GM23248 (cell line): ENCODE measurements at regions not wholly inside any gene's neighbourhood (a gene's known extent, or its start where the extent isn't known, plus 50 kb on each side); places are given as distances from the start of the nearest gene placed in this dataset.

ENCODE experiments used
- DNase-seq: peaks from one replicate; pipeline ENCODE4 v3.0.0-alpha.2; 2015
- H2AFZ ChIP-seq: fragments of 200-600 bp; sonication (generic); 2 replicates; pipeline ENCODE4 v1.6.1; 2016; ENCODE audit warnings: antibody characterized with exemption
- H3F3A ChIP-seq: fragments of 200-600 bp; sonication (generic); 2 replicates; pipeline ENCODE4 v1.6.1; 2016; ENCODE audit warnings: mild to moderate bottlenecking, antibody characterized with exemption, mixed run types; ENCODE audit not compliant: insufficient read depth
- H3K27ac ChIP-seq: fragments of 200-600 bp; sonication (generic); 2 replicates; pipeline ENCODE4 v1.5.1; 2016; ENCODE audit warnings: mild to moderate bottlenecking
- H3K27me3 ChIP-seq: fragments of 200-600 bp; sonication (generic); replicated peaks from 2 replicates; pipeline ENCODE4 v1.6.1; 2016; ENCODE audit warnings: mild to moderate bottlenecking; ENCODE audit not compliant: insufficient read depth
- H3K36me3 ChIP-seq: fragments of 200-600 bp; sonication (generic); 2 replicates; pipeline ENCODE4 v1.6.1; 2016; ENCODE audit warnings: low read depth, mild to moderate bottlenecking
- H3K4me1 ChIP-seq: fragments of 200-600 bp; sonication (generic); 2 replicates; pipeline ENCODE4 v1.6.1; 2016; ENCODE audit warnings: mild to moderate bottlenecking; ENCODE audit not compliant: insufficient read depth
- H3K4me2 ChIP-seq: fragments of 200-600 bp; sonication (generic); one replicate; pipeline ENCODE4 v1.6.1; 2016; ENCODE audit warnings: mild to moderate bottlenecking; ENCODE audit not compliant: unreplicated experiment
- H3K4me3 ChIP-seq: fragments of 200-600 bp; sonication (generic); 2 replicates; pipeline ENCODE4 v1.5.1; 2016; ENCODE audit warnings: mild to moderate bottlenecking
- H3K79me2 ChIP-seq: fragments of 200-600 bp; sonication (generic); 2 replicates; pipeline ENCODE4 v1.6.1; 2016; ENCODE audit warnings: mild to moderate bottlenecking; ENCODE audit not compliant: insufficient read depth
- H3K9ac ChIP-seq: fragments of 200-600 bp; sonication (generic); 2 replicates; pipeline ENCODE4 v1.6.1; 2016; ENCODE audit warnings: mild to moderate bottlenecking
- H3K9me2 ChIP-seq: fragments of 200-600 bp; sonication (generic); 2 replicates; pipeline ENCODE4 v1.6.1; 2016; ENCODE audit warnings: mixed run types, mild to moderate bottlenecking, moderate library complexity; ENCODE audit not compliant: insufficient read depth
- H3K9me3 ChIP-seq: fragments of 200-600 bp; sonication (generic); one replicate; pipeline ENCODE4 v1.6.1; 2017; ENCODE audit warnings: low read depth
- H4K20me1 ChIP-seq: fragments of 200-600 bp; sonication (generic); 2 replicates; pipeline ENCODE4 v1.6.0; 2016; ENCODE audit not compliant: insufficient read depth
- EZH2 ChIP-seq: fragments of 200-600 bp; sonication (generic); IDR thresholded peaks from 2 replicates; pipeline ENCODE4 v1.6.1; 2018; ENCODE audit warnings: antibody characterized with exemption, mild to moderate bottlenecking; ENCODE audit not compliant: insufficient read depth, poor library complexity, severe bottlenecking
- EZH2phosphoT487 ChIP-seq: fragments of 200-600 bp; sonication (generic); IDR thresholded peaks from 2 replicates; pipeline ENCODE4 v1.6.1; 2018; ENCODE audit warnings: antibody characterized with exemption, moderate library complexity, mild to moderate bottlenecking, low read depth; ENCODE audit not compliant: insufficient read depth
- WGBS, 2 experiments: methylation state at CpG; one replicate each; pipeline ENCODE4 v1.1.6; 2015 to 2017; ENCODE audit warnings: low lambda C conversion rate in 2 of 2, low coverage in 1 of 2; ENCODE audit errors: missing lambda C conversion rate in 2 of 2; 5-methylcytosine and 5-hydroxymethylcytosine counted together
- in situ Hi-C: fragments of 300-500 bp; cut with MboI; formaldehyde crosslinking; loops from 2 replicates; pipeline ENCODE4 v1.15.0; 2020

DNA sequence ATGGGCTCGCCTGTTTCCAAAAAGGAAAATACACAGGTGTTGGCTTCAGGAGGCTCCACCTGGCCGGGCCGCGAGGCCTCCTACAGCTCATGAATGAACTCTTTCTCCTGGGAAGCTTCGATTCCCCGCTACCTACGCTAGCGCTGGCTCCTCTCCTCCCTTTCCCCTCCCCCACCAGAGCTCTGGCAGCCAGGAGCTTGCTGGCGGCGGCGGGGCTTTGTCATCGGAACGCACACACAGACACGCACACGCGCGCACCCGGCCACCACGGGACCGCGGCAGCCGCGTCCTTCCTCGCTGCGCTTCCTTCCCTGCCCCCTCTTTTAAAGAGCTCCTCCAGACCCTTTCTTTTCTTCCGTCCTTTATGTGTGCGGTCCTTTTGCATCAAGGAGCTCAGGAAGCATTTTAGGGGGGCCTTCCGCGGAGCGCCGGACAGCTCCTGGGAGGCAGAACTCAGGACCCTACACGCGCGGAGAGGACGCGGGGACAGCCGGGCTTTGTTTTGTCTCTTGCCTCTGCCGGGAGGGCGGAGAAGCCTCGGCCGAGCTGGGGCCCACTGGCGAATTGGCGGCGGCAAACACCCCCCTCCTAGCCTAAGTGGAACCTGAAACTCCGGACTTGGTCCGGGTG is 70.2 kb upstream of the BCOR start:
- H3K4me2 ChIP-seq = peak overlapping the region; percentile 83
- no peaks in the 10 kb centered on the region for H3K79me2 ChIP-seq
- H3K27me3 ChIP-seq = no peaks in the 10 kb centered on the region
- H3K4me3 ChIP-seq = peak overlapping the region; percentile 61
- in situ Hi-C loops = no loop called here
- 31 to 40% methylated on average over 19 to 45 of the region's 46 CpGs for whole genome bisulfite sequencing, 2 experiments
- no peaks in the 10 kb centered on the region for H3K9me2 ChIP-seq
- H2AFZ ChIP-seq = peak overlapping the region; percentile 58
- peaks cover 17% of the 10 kb centered on the region for H3K4me1 ChIP-seq
- H3K36me3 ChIP-seq = no peaks in the 10 kb centered on the region
- no peaks in the 10 kb centered on the region for H3K9me3 ChIP-seq
- peaks cover 2% of the 10 kb centered on the region; the same call in 1 of the 2 replicates for H3F3A ChIP-seq
- peak; percentile 58 for DNase-seq
- TF ChIP-seq EZH2phosphoT487 = no peak
- no peak for TF ChIP-seq EZH2
- no peak overlapping the region for H3K27ac ChIP-seq
- no peaks in the 10 kb centered on the region for H4K20me1 ChIP-seq
- H3K9ac ChIP-seq = peak overlapping the region; percentile 56

DNA sequence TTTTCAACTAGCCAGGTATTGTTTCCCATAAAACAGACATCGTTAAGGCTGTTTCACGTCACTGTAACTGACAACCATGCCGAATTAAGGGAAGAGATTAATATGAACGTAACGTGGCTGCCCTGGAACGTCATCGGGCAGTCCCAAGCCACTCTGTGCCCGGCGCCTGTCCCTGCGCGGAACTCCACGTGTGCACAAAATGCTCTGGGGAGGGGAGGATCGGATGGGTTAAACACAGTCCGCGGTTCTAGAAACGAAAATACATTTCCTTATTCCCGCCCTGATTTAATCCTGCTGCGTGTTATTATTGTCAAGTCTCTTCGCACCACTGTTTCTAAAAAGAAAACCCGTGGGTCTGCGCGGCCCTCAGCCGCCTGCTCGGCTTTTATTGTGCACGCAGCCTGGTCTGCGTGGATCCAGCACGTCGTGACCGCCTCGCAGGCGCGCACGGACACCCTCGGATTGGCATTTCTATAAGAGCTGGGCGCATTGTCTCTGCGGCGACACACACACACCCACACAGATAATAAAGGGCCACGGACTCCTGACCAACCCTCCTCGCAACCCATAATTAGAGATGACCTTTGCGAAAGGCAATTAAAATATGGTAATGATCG is 69.6 kb upstream of the BCOR start:
- peak; percentile 35 for DNase-seq
- Histone ChIP-seq H2AFZ (peak overlapping the region; percentile 58), H3K9me3 (no peaks in the 10 kb centered on the region), H3K4me1 (peaks cover 17% of the 10 kb centered on the region), H3F3A (no peaks in the 10 kb centered on the region; the same call in 1 of the 2 replicates), H3K4me2 (peak overlapping the region; percentile 83), H4K20me1 (no peaks in the 10 kb centered on the region), H3K9me2 (no peaks in the 10 kb centered on the region), H3K27ac (0 out of 2 replicates have a peak overlapping the region, but pooled peaks have one; percentile 3), H3K36me3 (no peaks in the 10 kb centered on the region), H3K27me3 (no peaks in the 10 kb centered on the region), H3K9ac (peak overlapping the region; percentile 56), H3K79me2 (no peaks in the 10 kb centered on the region), H3K4me3 (peak overlapping the region; percentile 61)
- in situ Hi-C loops = no loop called here
- WGBS, 2 experiments = 3 to 4% methylated on average over 33 to 41 of the region's 41 CpGs
- TF ChIP-seq EZH2phosphoT487 (no peak), EZH2 (no peak)

DNA sequence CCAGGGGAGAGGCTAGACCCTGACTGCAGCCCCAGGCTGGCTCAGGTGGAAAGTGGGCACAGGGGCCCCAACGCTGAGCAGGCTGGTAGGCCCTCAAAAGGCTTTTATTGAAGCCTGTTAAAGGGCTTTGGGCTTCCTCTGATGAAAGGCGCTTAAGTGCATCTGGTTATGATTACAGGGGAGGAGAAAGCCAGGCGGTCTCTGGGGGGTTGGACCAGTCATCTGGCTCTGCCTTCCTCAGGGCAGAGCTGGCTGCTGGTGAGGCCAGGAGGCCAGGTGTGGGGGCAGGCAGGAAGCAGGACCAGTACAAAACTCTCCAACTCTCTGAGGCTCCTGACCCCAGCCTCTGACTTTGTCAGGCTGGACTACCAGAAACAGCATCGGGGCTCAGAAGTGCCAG is 68.8 kb upstream of the BCOR start:
- Histone ChIP-seq H3K4me2 (peak overlapping the region; percentile 83), H3K27me3 (no peaks in the 10 kb centered on the region), H3F3A (no peaks in the 10 kb centered on the region; the same call in 1 of the 2 replicates), H4K20me1 (no peaks in the 10 kb centered on the region), H3K36me3 (no peaks in the 10 kb centered on the region), H3K27ac (0 out of 2 replicates have a peak overlapping the region, but pooled peaks have one; percentile 3), H3K79me2 (no peaks in the 10 kb centered on the region), H3K4me3 (peak overlapping the region; percentile 61), H2AFZ (peak overlapping the region; percentile 58; the same call in 1 of the 2 replicates), H3K9me3 (no peaks in the 10 kb centered on the region), H3K9me2 (no peaks in the 10 kb centered on the region), H3K9ac (peak overlapping the region; percentile 56), H3K4me1 (peaks cover 17% of the 10 kb centered on the region)
- in situ Hi-C loops = no loop called here
- 0 to 10% methylated on average over 3 to 4 of the region's 4 CpGs for WGBS, 2 experiments
- DNase-seq = peak; percentile 85
- TF ChIP-seq EZH2phosphoT487 (no peak), EZH2 (no peak)

DNA sequence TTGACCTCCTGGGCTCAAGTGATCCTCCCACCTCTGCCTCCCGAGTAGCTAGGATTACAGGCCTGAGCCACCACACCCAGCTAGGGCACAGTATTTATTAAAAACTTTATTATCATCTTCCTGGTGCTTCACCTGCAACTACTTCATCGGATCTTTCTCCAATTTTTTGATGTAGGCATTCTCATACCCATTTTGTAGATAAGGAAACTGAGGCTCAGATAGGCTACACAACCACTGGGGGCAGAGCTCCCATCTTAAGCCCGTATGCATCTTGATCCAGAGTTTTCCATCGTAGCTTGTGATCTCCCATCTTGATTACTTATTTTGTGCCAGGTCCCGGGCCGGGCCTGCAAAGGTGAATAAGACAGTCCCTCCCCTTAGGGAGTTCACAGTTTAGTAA is 68.1 kb upstream of the BCOR start:
- H3K4me2 ChIP-seq = no peak overlapping the region
- no peaks in the 10 kb centered on the region for H3K9me3 ChIP-seq
- H3K4me1 ChIP-seq = peaks cover 10% of the 10 kb centered on the region
- H3K9me2 ChIP-seq = no peaks in the 10 kb centered on the region
- H3F3A ChIP-seq = no peaks in the 10 kb centered on the region; the same call in 1 of the 2 replicates
- H4K20me1 ChIP-seq = no peaks in the 10 kb centered on the region
- no peak overlapping the region for H2AFZ ChIP-seq
- H3K4me3 ChIP-seq = no peak overlapping the region
- no peak for TF ChIP-seq EZH2phosphoT487
- TF ChIP-seq EZH2 = no peak
- H3K36me3 ChIP-seq = no peaks in the 10 kb centered on the region
- 89 to 93% methylated on average over 6 of the region's 6 CpGs for WGBS, 2 experiments
- no peaks in the 10 kb centered on the region for H3K79me2 ChIP-seq
- no peak overlapping the region for H3K27ac ChIP-seq
- DNase-seq = no peak
- H3K27me3 ChIP-seq = no peaks in the 10 kb centered on the region
- H3K9ac ChIP-seq = no peak overlapping the region
- in situ Hi-C loops = no loop called here
